CD4-positive, alpha-beta T cell treated with Interferon alpha-2 for 1 hour (primary cell): ENCODE measurements at regions not wholly inside any gene's neighbourhood (a gene's known extent, or its start where the extent isn't known, plus 50 kb on each side); places are given as distances from the start of the nearest gene placed in this dataset.

Experiments used
- DNase-seq, 2 donors: peaks; one replicate each; pipeline ENCODE4 v3.0.0-alpha.2; 2020 to 2022

DNA sequence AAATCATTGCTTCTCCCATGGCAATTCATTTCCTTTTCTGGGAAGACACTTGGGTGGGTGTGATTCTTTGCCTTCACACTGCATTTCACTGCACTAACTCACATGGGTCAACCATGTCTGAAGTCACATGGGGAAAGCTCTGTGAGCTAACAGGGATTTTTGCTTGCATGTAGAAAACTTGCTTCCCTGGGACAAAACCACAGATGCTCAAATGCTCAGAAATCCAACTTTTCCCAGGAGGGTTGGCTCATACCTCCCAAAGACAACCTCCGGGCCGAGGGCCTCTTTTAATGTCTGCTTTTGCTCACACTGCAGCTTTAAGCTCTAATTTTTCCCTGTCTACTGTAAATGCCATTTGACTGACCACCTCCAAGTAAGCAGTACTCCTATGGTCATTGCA, 1695.2 kb downstream of the STIM2 start:
- DNase-seq = no peak

DNA sequence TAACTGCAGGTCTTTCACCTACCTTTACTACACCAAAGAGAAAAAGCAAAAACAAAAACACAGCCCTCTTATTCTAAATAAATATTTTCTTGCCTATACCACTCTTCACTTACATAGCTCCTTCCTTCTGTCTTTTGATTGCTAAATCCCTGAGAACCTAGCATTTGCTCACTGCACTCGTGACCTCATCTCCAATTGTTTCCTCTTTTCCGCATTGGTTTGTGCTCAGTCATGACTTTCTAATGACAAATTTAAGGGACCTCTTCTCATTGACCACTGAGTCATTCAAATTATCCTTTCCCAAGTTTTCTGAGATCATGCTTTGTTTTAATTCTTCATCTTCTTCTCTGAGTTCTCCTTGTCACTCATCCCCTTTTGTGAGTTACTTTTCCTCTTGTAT, 1697.1 kb downstream of the STIM2 start:
- DNase-seq = no peak

DNA sequence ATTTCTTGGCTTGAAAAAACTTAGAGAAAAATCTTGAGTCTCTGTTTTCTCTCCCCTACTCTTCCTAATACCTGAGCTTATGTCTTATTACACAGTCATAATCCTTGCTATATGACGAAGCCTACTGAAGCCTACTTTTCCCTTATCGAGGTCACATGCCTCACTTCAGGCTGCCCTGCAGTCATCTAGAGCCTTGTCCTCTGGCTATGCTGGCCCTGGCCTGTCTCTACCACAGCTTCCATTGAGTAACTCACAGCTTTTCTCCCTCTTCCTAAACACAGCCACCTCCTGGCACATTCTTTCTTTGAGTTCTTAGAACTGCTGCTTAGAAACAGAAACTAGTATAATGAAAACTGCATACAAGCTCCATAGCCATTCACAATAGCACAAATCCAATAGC, 1698.3 kb downstream of the STIM2 start:
- DNase-seq = no peak

GRCh38 chr4:28562913-28563312, 1702.3 kb downstream of the STIM2 start:
- DNase-seq = no peak

- no peak for DNase-seq
These were observed 1704.8 kb downstream of the STIM2 start for GRCh38 chr4:28565396-28565795.

- DNase-seq = no peak
These were observed 1740.3 kb downstream of the STIM2 start for GRCh38 chr4:28600958-28601357.

- no peak for DNase-seq
These were observed 1761.0 kb downstream of the STIM2 start for GRCh38 chr4:28621591-28621990.

- no peak for DNase-seq
These were observed 1776.3 kb downstream of the STIM2 start for GRCh38 chr4:28636971-28637370.

GRCh38 chr4:28639747-28640146, 1779.1 kb downstream of the STIM2 start:
- DNase-seq = no peak

- no peak for DNase-seq
These were observed 1794.0 kb downstream of the STIM2 start for GRCh38 chr4:28654618-28655017.

DNA sequence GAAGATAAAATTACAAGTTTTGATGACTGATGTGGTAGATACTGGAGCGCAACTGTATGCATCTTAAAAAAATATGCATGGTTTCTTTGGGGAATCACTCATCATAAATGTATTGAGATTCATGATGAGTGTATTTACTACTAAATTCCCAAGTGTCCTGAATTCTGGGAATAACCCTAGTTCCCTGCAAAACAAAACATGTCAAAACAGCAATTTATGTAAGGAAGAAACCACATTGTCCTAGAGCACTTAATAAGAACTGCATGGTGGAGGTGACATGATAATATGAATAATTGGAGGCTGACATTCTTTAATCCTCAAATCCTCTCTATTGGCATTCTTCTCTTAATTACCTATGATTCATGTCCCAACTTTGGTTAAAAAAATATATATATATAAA, 1804.7 kb downstream of the STIM2 start:
- no peak for DNase-seq

DNA sequence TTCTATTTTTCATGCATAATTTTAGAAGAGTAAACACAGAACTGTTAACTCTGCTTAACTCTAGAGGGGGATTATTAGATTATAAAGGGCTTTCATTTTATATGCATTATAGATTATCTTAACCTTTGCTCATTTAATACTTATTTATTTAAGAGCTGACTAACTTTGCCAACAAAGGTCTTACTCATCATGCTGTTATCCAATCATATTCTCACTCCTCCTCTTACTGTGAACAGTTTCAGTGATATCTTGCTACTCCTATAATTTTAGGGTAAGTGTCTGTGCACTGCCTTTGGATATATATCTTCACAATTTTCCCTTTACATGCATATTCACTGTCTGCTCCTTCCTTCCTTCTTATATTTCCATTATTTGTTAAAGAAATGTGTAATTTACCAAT, 1814.9 kb downstream of the STIM2 start:
- no peak for DNase-seq

DNA sequence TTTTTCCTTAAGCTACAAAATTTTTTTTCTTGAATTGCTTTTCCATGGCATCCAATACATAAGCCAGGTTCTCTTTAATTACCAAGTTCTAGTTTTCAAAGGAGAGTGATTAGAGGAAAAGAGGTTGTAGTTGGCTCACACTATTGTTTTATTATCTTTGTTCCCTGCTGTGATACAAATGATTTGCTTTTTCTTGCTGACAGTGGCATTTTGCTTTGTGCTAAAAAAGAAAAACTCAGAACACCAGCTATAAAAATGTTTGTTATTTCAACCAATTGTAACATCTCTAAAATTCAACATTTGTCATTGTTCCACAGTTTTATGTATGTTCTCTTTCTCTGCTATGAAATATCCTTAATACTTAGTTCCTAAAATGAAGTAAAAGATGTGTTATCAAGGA, 1817.2 kb downstream of the STIM2 start:
- no peak for DNase-seq

DNA sequence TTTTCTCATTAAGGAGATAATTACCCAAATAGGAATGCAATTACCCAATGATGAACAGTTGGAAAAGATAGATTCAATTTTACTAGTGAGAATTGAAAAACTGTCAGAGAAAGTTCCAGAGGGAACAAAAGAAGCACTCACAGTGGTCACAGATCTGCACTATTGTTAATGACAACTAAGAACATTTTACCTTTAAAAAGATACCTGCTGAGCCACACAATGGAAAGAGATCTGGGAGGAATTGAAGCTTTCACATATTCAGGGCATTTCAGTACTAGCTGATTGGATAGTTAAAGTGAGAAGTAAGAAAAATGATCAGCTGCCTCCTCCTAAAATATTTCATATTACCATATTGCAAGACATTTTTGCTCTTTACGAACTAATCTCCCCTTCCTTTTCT, 1822.2 kb downstream of the STIM2 start:
- no peak for DNase-seq

DNA sequence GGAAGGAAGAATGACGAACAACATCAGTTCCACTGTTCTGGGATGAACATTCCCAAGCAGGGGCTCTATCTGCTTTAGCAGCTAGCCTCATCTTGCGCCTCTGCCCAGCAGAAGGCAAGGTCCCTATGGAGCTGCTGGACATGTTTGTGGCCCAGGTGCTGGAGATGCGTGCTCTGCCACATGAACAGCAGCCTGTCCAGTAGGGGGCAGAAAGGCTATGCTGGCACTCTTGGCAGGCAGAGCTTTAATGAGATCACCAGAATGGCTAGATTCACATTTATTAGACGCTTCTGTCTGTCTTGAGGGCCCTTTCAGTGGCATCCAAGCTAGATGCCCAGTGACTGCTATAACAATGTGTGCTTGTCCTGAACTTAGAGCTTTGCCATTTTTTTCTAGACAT, 1826.0 kb downstream of the STIM2 start:
- DNase-seq = no peak

DNA sequence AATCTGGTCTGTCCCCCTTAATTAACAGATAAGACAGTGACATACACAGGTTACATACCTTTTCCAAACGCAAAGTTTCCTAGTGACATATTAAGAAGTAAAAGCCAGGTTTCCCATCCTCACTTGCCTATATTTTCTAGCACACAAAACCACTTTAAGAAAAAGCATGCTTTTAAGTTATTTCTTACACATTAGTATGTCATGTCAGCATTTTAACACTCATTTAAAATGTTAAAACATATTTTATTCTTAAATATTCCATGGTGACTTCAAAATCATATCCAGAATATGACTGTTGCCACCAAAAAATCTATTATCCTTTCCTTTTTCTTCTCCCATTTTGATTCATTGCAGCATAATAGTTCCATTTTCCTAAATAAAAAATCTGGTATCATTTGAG, 1830.2 kb downstream of the STIM2 start:
- no peak for DNase-seq

DNA sequence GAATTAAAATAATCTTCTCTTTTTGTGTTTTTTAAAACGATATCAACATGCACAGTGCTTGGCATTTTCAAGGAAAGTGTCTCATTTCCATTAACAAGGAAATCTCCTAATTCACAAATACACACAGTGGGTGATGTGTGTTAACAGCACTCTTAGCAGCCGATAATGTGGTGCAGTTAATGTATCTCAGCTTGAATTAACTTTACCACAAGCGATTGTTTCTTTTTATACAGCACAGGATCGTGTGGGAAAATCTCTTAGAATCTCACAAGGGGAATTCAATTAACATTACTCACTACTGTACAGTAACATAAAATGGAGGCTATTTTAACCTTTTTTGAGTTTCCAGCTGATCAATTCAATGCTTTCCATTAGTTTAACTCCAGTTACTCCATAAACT, 1841.9 kb downstream of the STIM2 start:
- DNase-seq = no peak

GRCh38 chr4:28709891-28710290, 1849.2 kb downstream of the STIM2 start:
- no peak for DNase-seq

GRCh38 chr4:28723371-28723770, 1862.7 kb downstream of the STIM2 start:
- DNase-seq = no peak

DNA sequence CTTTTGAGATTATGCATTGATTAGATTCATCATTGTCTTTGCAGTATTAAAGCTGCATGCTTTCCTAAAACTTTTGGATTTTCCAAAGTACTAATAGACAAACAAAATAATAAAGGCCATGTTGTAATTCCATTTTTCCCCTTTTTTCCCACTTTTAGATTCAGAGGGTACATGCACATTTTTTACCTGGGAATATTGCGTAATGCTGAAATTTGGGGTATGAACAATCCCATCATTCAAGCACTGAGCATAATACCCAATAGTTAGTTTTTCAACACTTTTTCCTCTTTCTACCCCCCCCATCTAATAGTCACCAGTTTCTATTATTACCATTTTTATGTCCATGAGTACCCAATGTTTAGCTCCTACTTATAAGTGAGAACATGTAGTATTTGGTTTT, 1863.6 kb downstream of the STIM2 start:
- no peak for DNase-seq

GRCh38 chr4:28730304-28730703, 1869.7 kb downstream of the STIM2 start:
- no peak for DNase-seq

DNA sequence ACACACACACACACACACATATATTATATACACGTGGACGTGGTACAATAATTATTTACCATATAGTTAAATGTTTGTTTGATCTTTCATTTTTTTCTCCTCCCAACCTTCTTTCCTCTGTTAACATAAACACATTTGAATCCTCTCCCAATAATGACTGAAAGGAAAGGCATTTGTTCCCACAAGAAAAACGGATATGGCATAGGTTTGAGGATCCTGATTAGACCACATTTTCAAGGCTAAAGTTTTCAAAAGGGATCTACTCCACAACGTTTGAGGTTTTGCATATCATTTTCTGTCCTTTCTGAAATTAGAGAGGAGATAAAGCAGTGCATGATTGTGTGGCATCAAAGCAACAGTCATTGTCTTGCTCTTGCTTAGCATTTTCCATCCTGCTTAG, 1883.4 kb downstream of the STIM2 start:
- no peak for DNase-seq

DNA sequence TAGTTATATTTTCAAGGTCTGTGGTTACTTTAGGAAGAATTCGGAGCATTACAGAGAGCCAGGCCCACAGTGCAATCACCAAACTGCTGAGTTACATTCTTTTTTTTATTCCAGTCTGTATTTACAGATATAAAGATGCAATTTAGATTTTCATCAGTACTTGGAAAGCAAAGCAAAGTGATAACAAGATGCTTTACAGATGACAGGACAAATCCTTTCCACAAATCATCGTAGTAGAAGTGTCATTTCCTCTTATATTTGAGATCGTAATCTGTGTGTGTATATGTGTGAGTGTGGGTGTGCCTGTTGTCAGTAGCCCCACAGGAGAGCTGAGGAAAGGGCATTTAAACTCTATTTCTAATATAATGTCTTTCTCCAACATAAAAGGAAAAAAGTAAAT, 1893.7 kb downstream of the STIM2 start:
- DNase-seq = no peak

DNA sequence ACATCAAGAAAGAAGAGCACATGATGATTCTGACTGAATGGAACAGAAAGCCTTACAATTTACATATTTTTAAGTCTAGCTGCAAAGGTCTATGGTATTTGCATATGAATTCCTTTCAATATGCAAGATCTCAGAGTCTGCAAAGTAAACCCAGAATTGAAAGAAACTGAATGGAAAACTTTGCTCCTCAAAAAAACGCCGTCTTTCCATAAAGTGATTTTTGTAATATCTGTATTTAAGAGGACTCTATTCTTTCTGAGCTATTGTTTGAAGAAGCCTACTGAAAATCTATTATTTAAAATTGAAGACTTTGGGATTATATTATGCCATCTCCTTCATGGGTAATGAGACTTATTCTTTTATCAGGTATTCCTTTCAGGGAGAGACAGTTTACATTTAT, 1894.4 kb downstream of the STIM2 start:
- DNase-seq = no peak

GRCh38 chr4:28759064-28759463, 1898.4 kb downstream of the STIM2 start:
- no peak for DNase-seq

- DNase-seq = no peak
These were observed 1899.4 kb downstream of the STIM2 start for GRCh38 chr4:28760003-28760402.
